Embryonic facial prominence (tissue), 1 donor: ENCODE measurements at regions not wholly inside any gene's neighbourhood (a gene's known extent, or its start where the extent isn't known, plus 50 kb on each side); places are given as distances from the start of the nearest gene placed in this dataset.
"Not testable (repeated sequence)": the region's sequence is repeated elsewhere in the genome, so short reads cannot be mapped to it uniquely, and the experiment has no call there.

Experiments
- DNase-seq: peaks from one replicate; pipeline ENCODE4 v3.0.0-alpha.2; 2016; ENCODE audit errors: extremely low spot score

- no peak for DNase-seq
Observed at GRCh38 chr10:27388761-27389399, 115.2 kb upstream of the RAB18 start.

DNA sequence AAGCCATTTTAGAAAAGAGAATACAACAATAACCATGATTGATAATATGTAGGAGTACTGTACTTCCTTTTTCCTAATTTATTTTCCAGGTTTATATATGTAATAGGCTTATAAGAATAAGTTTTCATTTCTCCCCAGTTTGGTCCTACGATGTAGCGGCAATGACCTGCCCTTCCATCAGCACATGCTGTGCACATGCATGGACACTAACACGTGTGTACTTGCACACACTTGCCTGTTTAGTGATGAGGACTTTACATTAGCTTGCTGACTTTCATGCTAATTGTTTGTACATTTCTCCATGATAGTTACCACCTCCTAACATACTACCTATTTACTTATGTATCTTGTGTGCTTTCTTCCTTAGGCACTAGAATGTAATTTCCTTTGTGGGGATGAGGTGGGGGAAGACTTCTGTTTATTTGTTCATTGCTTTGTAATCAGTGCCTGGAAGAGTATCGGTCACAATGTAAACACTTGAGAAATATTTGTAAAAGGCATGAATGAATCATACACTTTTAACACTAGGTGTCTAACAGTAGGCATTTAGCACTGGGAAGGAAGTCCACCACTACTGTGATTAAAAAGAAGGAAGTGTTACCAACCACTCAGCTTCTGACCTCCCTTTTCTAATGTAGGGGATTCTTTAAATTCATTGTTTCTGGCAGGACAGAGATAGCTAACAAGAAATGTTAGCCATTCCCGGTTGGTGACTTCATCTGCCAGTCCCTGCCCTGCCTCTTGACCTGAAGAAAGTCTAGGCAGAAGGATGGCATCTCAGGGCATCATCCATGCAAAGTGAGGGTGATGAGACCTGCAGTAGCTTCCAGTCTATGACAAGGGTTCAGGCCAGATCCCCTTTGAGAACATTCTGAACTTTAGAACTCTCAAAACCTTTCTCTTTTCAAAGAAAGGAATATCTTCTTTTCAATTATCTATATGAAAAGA lies 120.2 kb upstream of the RAB18 start:
- DNase-seq = no peak

DNA sequence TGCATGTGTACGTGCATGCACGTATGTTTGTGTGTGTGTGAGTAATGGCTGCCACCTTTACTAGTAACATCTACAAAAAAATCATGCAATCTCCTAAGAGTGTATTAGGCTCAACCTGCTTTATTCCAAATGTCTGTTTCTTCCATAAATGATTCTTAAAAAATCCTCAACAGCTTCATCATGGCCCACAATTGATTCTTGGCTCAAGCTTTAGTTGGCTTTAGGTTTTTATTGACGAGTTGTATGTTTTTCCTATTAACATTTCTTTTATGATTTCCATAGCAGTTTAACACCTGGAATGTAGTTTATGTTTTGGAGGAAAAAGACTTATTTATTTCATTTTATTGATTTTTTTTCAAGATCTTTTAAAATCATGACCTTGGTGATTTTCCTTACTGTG lies 121.9 kb upstream of the RAB18 start:
- no peak for DNase-seq

- no peak for DNase-seq
Observed at GRCh38 chr10:27380929-27381358, 123.2 kb upstream of the RAB18 start.

GRCh38 chr10:27379041-27379440 lies 125.1 kb upstream of the RAB18 start:
- DNase-seq = not testable (repeated sequence)

DNA sequence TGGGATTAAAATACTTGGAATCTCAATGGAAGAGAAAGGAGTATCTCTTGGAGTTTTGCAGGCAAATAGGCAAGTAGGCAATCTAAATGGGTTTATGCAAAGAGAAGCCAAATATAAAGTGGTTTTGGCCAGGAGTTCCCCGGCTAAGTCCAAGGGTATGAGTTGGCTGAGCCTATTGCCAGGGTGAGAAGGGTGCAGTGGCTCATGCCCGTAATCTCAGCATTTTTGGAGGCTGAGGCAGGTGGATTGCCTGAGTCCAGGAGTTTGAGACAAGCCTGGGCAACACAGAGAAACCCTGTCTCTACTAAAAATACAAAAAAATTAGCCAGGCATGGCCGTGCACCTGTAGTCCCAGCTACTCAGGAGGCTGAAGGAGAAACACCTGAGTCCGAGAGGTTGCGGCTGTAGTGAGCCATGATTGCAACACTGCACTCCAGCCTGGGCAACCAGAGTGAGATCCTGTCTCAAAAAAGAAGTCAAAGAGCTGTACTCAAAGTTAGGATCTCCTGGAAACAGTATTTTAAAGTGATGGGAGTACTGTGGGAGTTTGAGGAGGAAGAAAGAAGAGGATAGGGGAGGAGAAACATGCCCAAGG lies 130.4 kb upstream of the RAB18 start:
- no peak for DNase-seq

DNA sequence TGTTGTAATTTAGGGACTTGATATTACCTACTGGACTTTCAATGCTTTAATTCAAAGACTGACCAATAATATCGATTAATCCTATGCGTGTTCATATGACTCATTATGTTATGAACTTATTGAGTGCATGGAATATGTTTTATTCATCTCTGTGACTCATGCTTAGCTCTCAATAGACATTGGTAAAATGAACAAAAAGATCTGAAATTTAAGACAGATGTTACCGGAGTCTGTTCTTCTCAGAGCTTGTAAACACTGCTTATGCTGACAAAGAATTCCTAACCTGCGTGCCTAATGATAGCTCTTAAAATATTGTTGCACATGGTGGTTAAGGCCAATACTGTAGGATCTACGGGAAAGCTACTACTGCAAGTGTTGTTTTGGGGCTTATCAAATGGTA lies 131.5 kb upstream of the ACBD5 start:
- DNase-seq = no peak

DNA sequence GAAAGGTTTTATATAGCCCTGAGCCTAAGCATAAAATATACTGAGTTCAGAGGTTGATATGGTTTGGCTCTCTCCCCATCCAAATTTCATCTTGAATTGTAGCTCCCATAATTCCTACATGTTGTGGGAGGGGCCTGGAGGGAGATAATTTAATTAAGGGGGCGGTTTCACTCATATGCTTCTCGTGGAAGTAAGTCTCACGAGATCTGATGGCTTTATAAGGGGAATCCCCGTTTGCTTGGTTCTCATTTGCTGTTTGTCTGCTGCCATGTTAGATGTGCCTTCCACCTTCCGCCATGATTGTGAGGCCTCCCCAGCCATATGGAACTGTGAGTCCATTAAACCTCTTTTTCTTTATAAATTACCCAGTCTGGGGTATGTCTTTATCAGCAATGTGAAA lies 130.8 kb upstream of the ACBD5 start:
- DNase-seq = not testable (repeated sequence)

DNA sequence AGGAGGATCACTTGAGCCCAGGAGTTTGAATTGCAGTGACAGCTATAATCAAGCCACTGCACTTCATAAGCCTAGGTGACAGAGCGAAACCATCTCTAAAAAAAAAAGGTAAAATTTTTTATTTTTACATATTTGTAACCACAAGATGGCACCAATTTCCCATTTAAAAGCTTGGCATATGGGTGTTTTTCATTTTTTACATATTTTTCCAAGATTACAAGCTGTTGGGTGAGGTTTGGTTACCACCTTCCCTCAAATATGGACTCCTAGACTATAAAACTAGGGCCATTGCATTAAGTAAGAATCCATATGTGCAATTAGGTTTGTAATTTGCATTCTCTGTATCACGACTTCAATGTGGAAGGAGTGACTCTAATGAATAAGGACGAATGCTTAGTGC lies 129.3 kb upstream of the ACBD5 start:
- DNase-seq = no peak

GRCh38 chr10:27368706-27369105 lies 128.1 kb upstream of the ACBD5 start:
- no peak for DNase-seq

GRCh38 chr10:27366769-27367168 lies 126.2 kb upstream of the ACBD5 start:
- no peak for DNase-seq

GRCh38 chr10:27364028-27364427 lies 123.4 kb upstream of the ACBD5 start:
- DNase-seq = no peak

DNA sequence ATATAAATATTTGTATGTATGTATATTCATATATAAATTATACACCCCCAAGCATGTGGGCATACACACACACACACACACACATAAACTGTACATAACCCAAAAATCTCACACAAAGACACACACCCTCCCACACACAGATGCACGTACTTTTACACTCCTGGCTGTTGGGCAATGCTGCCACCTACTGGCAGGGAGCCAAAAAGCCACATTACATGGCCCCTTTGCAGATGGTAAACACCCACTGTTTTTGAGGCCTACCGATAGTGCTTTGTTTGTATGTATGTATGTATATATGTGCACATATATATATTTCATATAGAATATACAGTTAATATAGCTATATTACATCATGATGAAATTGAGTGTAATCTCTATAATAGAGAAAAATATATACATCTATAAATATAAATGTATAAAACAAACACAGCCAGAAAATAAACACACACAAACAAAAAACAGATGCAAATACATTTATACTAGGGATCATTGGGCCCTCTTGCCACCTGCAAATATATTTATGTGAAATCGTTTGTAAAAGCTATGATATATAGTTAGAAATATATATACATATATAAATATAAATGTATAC lies 120.1 kb upstream of the ACBD5 start:
- DNase-seq = peak; percentile 69

DNA sequence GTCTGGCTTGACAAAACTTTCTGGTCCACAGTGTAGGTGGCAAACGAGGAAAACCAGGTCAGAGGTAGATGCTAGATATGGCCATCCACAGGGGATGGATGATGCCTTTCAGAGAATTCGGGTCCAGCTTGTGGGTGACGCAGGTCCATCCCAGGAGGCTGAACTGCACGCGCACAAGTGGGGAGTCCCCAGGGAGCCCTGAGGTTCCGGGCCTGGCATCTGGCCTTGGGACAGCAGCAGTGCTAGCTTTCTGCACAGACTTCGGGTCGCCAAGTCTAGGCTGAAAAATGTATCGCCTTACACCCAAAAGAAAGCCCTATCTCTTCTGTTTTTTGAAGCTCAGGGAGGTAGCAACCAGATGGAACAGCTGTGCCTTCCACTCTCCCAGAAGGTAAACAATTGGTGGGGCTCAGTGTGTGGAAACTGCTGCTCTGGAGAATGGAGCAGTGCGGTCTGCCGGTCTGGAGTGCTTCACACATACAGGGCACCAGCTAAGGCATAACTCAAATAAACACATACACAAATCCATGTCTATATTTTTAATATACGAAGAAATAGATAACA lies 119.3 kb upstream of the ACBD5 start:
- no peak for DNase-seq

DNA sequence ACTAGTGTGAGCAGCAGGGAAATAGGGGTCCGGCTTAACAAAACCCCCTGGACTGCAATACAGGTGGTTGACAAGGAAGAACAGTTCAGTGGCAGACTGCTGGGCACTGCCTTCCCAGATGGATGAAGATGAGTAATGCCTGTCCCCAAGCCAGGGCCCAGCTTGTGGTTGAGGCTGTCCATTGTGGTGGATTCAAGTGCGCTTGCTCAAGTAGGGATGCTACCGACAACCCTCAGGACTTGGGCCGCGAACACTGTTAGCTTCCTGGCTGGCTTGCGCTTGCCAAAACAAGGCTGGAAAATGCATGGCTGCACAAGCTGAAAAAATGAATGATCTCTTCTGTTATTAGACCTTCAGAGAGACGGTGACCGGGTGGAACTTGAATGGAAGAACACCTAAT lies 116.1 kb upstream of the ACBD5 start:
- no peak for DNase-seq

- no peak for DNase-seq
Observed at GRCh38 chr10:27355918-27356573, 115.4 kb upstream of the ACBD5 start.

GRCh38 chr10:27354643-27355270 lies 114.2 kb upstream of the ACBD5 start:
- not testable (repeated sequence) for DNase-seq

- DNase-seq = not testable (repeated sequence)
Observed at GRCh38 chr10:27354100-27354499, 113.5 kb upstream of the ACBD5 start.

DNA sequence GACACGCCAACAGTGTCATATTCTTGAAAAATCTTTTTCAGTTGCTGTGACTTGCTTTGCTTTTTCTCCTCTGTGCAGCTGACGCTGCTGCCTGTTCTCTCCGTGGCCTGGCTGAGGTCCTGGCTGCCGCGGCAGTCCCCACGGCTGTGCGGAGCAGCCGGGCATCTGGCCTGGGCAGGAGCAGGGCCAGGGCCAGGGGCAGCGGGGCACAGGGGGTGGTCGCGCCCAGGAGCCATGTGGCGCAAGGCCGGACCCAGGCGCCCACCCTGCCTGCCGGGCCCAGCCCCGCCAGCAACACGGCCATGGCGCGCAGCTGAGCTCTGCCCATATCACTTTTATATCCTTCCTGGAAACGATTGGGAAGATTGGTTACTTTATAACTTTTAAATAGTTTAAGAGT lies 109.4 kb upstream of the ACBD5 start:
- no peak for DNase-seq

- DNase-seq = not testable (repeated sequence)
Observed at GRCh38 chr10:27347827-27348207, 107.2 kb upstream of the ACBD5 start.

DNA sequence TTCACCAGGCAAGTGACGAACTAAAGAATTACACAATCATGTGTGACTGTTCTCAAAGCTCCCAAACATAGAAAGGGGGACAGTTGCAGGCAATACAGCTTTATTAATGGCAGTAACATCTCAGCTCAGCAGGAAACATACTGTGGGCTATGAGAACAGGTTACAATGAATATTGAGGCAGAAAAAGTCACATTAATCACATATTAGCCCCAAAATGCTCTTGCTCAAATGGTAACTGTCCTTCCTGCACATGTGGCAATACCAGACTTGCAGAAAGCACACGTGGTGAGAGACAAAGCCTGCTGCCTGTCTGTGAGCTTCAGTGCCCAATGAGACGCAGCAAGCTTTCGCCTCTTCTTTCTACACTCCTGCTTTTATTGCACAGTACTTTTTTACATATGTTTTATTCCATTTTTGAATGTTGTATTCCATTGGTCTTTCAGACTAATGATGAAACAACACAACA lies 104.9 kb upstream of the ACBD5 start:
- no peak for DNase-seq
